Inflammatory macrophage treated with lipopolysaccharide for 4 hours (primary cell): ENCODE measurements at regions not wholly inside any gene's neighbourhood (a gene's known extent, or its start where the extent isn't known, plus 50 kb on each side); places are given as distances from the start of the nearest gene placed in this dataset.

Experiments used
- DNase-seq: peaks from one replicate; pipeline ENCODE4 v3.0.0-alpha.2; 2020

DNA sequence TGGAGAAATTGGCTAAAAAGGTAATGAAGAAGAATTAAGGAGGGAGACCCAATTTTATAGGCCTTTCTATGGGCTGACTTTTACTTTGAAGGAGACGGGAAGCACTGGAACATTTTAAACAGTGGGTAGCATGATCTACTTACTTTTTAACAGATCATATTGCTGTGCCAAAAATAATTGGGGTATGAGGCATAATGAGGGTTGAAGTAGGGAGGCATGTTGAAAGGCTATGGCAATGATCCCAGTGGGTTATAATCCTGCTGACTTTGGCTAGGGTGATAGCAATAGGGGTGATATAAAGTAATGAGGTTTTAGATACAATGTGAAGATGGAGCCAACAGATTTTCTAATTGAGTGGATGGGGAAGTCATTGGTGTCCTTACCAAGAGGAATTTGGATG, 73.2 kb downstream of the GPR37 start:
- no peak for DNase-seq

DNA sequence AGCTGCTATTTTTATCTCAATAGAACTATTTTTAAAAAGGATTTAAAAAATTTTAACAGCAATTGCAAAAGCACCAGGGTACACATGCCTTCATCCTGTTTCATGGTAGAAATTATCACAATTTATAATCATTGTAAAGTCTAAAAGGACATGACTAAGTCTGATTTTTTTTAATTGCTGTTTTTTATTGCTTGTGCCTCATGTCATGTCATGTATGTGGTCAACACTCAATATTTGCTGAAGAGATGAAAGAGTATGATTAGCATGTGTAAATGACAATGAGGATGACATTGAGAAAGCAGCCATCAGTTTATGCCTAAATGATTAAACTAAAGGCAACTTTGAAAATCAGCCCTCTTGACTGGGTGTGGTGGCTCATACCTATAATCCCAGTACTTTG, 74.8 kb downstream of the GPR37 start:
- no peak for DNase-seq

DNA sequence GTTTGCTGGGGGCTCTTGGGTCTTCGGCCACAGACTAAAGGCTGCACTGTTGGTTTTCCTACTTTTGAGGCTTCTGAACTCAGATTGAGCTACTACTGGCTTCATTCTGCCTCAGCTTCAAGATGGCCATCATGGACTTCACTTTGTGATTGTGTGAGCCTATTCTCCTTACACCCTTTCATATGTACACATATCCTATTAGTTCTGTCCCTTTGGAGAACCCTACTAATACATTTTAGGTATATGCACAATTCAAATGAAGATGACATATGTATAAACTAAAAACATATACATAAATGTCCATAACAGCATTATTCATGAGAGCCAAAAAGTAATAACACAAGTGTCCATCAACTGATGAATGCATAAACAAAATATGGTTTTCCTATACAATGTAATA, 75.7 kb downstream of the GPR37 start:
- no peak for DNase-seq

DNA sequence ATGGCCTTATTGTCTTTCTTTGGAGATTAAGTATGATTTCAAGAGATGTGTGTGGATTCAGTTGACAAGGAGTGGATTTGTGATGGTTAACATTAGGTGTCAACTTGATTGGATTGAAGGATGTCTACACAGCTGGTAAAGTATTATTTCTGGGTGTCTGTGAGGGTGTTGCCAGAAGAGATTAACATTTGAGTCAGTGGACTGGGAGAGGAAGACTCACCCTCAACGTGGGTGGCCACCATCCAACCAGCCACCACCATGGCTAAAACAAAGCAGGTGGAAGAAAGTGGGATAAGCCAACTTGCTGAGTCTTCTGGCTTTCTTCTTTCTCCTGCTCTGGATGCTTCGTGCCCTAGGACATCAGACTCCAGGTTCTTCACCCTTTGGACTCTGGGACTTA, 76.1 kb downstream of the GPR37 start:
- DNase-seq, result no peak

DNA sequence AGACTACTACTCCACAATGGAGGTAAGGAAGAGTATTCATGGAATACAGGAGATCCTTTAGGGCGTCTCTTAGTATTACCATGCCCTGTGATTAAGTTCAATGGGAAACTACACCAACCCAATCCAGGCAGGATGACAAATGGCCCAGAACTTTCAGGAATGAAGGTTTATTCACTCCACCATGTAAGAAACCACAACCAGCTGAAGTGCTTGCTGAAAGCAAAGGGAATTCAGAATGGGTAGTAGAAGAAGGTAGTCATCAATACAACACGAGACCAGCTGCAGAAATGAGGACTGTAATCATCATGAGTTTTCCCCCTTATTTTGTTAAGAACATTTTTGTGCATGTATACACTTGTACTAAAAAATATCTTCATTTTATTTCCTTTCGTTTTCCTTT, 76.6 kb downstream of the GPR37 start:
- no peak for DNase-seq

DNA sequence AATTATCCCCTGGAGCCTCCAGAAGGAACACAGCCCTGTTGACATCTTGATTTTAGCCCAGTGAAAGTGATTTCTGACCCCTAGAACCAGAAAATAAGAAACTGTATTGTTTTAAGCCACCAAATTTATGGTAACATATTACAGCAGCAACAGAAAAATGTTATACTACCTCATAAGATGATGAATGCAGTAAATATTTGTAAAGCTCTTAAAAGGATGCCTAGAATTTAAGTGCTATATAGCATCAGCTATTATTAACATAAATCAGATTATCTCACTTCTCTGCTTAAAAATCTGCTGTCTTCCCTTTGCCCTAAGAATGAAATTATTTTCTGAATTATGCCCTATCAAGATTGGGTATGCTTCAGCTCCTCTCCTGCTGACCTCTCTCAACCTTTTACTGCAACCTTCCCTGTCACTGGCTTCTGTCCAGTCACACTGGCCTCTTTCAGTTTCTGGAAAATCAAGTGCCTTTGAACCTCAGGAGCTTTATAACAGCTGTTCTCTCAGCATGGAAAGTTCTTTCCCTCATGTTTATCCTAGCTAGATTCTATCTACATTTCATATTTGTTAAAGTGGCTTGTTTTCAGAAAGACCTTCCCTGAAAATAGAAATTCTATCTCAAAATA, 78.9 kb downstream of the GPR37 start:
- no peak for DNase-seq

DNA sequence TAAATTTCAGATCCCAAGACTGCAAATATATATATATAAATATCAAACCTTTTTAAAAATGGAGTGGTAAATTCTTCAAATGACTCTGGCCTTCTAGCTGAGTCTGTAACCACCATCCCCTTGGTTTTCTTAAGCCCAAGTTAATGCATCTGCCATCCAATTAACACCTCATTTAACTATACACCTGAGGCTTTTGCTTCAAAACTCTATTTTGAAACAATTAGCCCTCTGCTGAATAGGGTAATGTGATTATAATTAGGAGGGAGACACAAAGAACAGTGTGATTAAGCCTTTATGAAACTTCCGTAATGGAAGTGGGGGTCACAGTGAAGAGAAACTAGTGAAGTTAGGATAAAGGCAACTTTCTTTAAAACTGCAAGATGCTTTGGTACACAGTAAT, 83.6 kb downstream of the GPR37 start:
- no peak for DNase-seq

DNA sequence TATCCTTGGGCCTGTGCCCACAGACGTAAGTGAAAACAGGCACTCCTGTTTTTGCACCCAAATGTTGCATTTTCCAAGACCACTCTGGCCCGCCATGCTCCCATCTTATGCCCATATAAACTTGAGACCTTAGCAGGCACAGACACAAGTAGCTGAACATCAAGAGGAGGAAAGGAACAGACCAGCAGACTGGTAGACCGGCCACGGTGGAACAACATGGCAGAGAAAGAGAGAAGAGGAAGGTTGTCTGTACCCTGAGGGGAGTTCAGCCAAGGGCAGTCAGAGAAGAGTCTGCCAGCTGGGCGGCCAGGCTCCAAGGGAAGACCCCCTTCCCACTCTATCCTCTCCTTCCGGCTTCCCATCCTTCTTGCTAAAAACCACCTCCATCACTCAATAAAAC, 85.3 kb downstream of the GPR37 start:
- DNase-seq, result no peak

DNA sequence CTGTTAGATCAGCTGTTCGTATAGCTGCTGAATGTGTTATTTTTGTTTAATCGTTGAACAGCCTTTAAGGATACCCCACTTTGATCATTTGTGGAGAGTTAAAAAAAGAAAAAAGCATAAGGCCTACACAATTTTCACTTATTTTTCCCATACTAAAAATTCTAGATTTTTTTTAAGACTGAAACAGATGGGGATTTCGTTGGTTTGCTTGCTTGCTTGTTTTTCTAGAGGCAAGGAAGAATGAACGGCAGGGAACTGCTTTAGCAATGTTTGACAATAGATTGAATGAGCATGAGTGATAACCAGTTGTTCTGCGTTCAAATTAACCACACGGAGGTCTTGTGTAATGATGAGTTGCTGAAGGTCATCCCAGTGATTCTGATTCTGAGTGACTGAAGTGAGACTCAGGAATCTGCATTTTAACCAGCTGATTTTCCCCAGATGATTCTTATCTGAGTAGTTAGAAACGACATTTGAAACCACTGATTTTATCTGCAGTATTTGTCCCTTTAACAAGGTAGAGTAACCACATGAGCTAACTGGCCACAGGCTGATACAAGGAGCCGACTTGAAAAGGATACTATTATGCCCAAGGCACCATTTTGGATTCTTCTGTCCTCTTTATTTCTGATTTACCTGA, 85.9 kb downstream of the GPR37 start:
- DNase-seq, result no peak

DNA sequence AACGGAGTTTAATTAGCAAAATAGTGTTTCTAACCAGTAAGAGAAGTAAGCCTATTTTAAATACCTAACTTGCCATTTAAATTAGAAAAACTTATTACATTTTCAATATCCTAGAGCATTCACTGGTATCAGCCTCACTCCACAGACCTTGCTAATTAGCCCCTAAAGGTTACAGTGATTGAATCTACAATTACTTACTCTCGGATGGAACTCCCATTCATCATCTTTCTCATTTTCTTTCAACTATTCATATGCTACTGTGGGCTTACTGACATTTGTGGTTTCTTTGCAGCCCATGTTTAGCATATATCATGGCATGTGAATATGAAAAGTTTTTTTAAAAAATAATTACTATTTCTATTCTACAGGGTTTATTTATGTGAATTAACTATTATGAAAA, 86.4 kb downstream of the GPR37 start:
- no peak for DNase-seq

DNA sequence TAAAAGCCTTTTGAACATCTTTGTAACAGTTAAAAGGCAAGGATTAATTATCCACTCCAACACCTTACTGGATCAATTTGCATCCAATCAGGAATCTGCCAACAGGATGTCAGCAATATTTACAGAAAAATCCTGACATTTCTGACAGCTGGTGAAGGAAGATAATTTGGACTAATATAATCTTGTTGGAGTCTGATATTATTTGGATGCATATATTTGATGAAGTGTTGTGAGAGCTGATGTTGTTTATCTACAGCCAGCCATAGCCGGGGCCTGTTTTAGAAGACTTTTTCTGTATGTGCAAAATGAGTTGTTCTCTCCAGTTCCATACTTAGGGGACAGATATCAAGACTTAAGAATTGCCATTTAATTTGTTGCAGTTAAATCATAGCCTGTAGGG, 91.1 kb downstream of the GPR37 start:
- no peak for DNase-seq

DNA sequence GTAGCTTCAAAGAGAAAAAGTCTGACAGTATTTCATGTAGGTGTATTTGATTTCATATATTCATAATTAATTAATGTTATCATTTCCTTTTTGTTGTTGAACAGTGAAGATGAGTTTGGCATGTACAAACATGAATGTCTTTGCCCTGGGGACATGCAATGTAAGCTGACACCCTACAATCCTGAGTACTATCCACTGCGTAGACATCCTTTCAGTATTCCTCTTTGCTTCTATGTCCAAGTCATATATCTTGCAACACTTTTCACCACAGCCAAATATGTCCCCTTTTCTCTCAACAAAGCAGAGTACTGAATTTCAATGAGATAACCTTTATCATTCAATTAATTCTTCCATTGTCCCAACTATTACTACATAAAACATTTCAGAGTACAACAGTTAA, 93.6 kb downstream of the GPR37 start:
- DNase-seq, result no peak

DNA sequence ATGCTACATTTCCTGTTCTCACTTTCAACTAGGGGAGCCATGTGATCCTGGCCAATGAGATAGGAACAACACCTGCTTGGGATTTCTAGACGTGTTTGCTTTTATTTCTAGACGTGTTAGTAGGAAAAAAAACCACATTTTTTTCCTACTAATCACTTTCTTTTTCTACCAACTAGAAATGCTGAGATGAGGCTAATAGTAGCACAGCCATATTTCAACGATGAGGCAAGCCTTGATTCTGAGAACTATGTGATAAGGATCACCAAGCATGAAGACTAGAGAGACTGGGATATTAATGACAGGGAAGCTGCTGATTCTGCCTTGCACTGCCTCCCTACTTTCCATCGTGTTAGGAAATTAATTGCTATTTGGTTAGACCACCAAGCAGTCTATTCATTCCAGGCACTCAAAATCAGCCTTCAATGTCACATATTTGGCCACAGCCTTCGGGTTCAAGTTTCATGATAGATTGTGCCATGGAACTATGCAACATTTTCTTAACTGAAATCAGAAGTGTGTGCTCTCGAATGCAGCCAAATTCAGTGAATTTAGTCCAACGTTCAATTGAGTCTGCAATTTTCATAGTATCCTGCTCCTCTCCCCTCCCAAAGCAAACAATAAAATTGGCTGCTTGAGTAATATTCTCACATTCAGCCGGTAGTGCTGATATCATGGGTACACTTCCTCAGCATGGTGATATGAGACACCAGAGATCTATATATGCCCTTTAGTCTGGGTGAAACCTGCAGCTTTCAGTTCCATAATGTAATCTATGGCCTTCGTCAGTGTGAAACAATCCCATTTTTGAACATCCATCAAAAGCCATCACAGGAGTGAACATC, 98.1 kb downstream of the GPR37 start:
- no peak for DNase-seq

DNA sequence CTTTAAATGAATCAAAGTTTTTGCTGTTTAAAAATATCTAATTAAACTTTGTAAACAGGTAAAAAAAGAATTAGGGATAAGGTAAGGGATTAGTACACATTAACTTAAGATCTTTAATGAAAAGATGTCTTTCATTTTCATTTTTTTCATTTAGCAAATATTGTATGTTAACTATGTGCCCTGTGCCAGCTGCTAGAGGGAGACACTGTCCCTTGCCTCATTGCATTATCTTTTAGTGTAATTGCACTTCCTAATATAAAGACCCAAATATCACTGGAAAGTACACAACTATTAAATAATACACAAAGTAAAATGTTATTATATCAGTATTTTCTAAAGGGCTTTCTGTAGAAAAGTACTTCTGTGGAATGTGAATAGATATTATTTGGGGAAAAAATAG, 102.7 kb downstream of the GPR37 start:
- no peak for DNase-seq

DNA sequence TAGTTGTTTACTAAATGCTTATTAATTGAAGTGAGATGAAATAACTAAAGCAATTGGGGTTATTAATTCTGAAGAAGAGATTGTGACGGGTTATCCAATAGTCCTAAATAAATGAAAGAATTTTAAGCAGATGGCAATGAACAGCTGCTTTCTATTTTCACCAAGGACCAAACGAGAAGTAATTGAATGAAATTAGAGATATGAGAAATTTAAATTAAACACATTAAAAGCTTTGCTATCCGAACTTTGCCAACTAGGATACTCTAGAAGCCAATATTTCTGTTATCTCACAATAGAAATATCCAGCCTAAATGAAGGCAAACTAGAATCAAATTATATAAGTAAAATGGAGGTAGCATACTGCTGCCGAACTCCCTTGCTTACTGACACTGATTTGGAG, 103.2 kb downstream of the GPR37 start:
- DNase-seq, result no peak

DNA sequence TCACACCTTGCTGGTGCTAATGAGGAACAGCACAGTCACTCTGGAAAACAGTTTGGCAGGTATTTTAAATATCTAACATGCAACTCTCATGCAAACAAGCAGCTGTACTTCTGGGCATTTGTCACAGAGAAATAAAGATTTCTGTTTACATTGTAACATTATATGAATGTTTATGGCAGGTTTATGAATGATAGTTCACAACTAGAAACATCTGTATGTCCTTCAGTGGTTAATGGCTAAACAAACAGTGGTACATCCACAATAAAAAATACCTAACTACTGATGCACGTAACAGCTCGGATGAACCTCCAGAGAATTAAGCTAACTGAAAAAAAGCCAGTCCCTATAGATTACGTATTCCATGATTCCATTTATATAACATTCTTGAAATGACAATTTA, 109.6 kb downstream of the GPR37 start:
- DNase-seq, result no peak

DNA sequence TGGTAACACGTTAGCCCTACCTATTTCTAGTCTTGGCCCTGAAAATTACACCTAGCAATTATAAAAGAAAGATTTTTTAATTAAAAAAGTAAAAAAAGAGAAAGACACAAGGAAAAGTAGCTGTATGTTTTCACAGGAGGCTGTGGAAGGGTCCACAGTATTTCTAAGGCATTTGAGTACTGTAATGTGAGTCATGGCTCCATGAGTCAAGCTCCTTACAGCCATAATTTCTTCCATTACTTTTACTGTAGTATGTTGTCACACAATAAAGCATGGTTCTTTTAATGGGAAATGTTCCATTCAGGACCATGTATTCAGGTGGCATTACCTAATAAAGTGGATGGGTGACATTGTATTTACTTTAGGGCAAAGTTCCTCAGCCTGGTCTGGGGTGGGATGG, 113.4 kb downstream of the GPR37 start:
- DNase-seq, result no peak

DNA sequence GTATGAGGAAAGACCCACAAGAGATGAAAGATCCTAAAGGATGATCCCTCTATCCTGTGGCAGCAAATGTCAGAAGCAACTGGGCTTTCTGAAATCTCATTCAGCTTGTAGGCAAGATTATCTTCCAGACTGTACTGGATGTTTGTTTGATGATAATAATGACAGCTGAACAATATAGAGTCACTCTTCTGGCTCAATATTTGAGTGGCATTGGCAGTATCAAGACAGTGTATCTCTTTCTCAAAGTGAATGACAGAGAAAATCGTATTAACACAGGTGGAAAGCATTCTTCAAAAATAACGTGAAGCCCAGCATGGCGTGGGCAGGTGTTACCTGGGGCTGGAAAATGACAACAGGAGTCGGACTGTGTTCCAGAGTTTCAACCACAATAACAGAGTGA, 114.5 kb downstream of the GPR37 start:
- DNase-seq, result no peak

DNA sequence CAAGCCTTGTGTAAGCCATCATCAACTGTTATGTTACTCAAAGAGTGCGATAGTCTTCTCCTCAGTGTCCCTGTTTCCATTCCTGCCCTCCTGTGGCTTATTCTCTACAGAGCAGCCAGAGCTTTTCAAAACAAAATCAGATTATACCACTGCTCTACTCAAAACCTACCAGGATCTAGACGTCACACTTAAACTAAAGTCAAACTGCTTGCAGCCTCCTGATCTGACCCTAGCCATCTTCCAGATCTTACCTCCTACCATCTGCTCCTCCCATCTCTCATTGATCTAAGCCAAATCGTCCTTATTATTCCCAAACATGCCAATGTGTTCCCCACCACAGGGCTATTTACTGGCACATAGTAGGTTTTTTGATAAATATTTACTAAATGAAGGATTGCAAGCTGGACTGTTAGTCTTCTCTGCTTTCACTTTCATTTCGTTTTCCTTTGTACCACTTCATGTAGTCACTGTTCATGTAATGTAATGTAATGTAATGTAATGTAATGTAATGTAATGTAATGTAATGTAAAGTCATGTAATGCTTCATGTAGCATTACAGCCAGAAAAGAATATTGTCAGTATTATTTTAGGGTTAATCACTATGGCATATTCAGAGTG, 116.1 kb downstream of the GPR37 start:
- DNase-seq, result no peak

DNA sequence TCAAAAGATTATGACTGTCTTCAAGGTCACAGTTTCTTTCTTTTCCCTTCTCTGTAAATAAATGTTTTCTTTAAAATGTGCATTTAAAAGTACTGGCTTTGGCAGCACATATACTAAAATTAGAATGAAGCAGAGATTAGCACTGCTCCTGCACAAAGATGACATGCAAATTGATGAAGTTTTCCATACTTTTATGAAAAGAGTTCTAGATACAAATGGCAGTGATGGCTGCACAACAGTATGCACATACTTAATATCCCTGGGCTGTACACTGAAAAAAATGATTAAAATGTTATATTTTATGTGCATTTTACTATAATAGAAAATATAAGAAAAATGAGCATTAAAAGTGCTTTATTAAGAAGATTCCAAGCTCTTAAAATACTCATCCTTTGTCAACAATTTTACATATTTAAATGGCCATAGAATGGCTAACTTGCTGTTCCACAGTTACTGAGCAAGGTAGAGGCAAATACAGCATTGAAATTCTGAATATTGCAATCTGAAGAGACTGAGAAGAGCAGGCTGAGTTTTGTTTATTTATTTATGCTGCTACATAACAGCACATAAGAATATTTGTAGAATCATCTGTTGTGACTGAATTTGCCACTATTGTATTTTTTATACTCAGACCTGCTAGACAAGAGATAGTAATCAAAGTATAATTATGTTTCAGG, 117.8 kb downstream of the GPR37 start:
- no peak for DNase-seq

DNA sequence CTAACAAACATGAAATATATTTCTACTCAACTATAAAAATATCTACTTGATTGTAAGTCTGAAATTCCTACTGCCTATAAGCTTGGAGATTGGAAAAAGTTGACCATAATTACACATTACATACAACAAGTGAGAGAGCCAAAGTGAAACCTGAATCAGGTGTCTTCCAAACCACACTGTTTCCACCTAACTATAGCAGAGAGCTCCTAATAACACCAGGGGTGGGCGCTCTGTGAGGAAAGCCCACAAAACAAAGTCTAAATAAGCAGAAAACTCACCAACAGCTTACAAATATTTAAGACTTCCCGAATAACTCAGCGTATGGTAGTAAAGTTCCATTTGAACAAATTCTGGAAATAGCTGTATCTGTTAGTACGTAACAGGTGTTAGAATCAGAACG, 119.9 kb downstream of the GPR37 start:
- DNase-seq, result no peak

DNA sequence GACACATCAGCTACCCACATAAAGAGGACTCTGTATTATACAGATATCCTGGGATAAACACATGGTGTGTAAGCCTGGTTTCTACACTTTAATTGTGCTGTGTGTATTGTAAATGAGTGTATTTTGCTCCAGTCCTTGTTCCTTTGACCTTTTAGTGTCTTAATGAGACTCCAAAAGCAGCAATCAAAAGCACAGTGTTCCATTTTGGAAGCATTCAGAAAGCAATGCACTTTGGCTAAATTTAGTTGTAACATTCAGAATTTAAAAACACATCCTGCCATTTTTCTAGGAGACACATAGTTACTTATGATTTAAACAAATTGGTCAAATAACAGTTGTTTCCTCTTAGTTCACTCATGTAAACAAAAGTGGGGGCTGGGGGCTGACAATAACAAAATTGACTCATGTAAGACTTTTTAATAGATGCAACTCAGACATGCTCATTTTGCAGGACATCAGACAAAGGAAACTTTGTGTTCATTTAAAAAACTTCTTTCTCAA, 122.2 kb downstream of the GPR37 start:
- no peak for DNase-seq

DNA sequence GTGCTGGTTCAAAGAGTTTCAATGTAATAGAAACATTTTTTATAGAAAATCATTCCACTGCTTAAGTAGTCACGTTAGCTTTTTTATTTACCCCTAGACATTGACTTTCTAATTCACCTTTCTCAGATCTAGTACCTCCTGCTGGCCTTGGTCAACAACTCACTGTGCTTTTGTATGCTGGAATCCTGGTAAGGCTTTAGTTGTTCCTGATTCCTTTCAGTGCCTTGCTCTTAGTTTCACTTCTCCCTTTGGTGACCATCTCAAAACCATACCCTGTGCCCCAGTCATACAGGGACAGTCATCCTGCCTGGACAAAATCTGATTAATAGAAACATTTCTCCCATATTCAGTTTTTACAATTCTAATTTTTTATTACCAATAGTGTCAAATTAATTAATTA, 130.2 kb downstream of the GPR37 start:
- DNase-seq, result peak; percentile 2
